ENCODE measurements at regions not wholly inside any gene's neighbourhood (a gene's known extent, or its start where the extent isn't known, plus 50 kb on each side); places are given as distances from the start of the nearest gene placed in this dataset.

DNA sequence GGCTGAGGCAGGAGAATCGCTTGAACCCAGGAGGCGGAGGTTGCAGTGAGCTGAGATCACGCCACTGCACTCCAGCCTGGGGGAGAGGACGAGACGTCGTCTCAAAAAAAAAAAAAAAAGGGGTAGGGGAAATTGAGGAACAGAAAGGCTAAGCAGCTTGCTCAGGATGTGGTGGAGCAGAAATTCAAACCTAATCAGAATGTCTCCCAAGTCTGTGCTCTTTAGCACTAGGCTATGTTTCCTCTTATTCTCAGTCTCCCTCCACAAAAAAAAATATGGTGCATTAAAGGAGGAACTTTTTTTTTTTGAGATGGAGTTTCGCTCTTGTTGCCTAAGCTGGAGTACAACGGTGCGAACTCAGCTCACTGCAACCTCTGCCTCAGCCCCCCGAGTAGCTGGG lies 114.2 kb downstream of the SLC16A1 start:
- TF ChIP-seq EZH2 (IDR thresholded peaks at IDR 0.05; ENCODE audit: low read length, missing control alignments) = no peak
- TF ChIP-seq, protein P1, sequence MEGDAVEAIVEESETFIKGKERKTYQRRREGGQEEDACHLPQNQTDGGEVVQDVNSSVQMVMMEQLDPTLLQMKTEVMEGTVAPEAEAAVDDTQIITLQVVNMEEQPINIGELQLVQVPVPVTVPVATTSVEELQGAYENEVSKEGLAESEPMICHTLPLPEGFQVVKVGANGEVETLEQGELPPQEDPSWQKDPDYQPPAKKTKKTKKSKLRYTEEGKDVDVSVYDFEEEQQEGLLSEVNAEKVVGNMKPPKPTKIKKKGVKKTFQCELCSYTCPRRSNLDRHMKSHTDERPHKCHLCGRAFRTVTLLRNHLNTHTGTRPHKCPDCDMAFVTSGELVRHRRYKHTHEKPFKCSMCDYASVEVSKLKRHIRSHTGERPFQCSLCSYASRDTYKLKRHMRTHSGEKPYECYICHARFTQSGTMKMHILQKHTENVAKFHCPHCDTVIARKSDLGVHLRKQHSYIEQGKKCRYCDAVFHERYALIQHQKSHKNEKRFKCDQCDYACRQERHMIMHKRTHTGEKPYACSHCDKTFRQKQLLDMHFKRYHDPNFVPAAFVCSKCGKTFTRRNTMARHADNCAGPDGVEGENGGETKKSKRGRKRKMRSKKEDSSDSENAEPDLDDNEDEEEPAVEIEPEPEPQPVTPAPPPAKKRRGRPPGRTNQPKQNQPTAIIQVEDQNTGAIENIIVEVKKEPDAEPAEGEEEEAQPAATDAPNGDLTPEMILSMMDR (conservative IDR thresholded peaks at IDR 0.05 in 1 of 2, IDR thresholded peaks at IDR 0.05 in 1 of 2; ENCODE audit: low read depth in 1 of 2, low read length in 2 of 2) = no peak
- H3K9me3 ChIP-seq (ENCODE audit: control insufficient read depth, insufficient read depth, low read depth, low read length) = no peaks in the 10 kb centered on the region
- no peak overlapping the region for H3K27ac ChIP-seq (ENCODE audit: insufficient read depth, low read length)
- no peak overlapping the region for H3K4me2 ChIP-seq (ENCODE audit: extremely low read depth, insufficient read depth, low read length)
- H3K4me3 ChIP-seq (replicated peaks in 1 of 4; ENCODE audit: control extremely low read depth in 1 of 4, insufficient read depth in 1 of 4, low read depth in 3 of 4, low read length in 4 of 4) = no peak overlapping the region
- H3K4me1 ChIP-seq (ENCODE audit: control insufficient read depth, extremely low read depth, insufficient read depth, low read length) = no peaks in the 10 kb centered on the region
- no peaks in the 10 kb centered on the region for H3K79me2 ChIP-seq (ENCODE audit: control insufficient read depth, insufficient read depth, low read length)
- H3K36me3 ChIP-seq (ENCODE audit: control insufficient read depth, insufficient read depth, low read length) = no peaks in the 10 kb centered on the region
- peaks cover 4% of the 10 kb centered on the region for H3K27me3 ChIP-seq (ENCODE audit: control insufficient read depth, insufficient read depth, low read length)
- no peak overlapping the region for H2AFZ ChIP-seq (ENCODE audit: low read length)
- no peak overlapping the region for H3K9ac ChIP-seq (ENCODE audit: insufficient read depth, low read length)
- no peak for DNase-seq (ENCODE audit: low read depth in 2 of 2)
- no peaks in the 10 kb centered on the region for H4K20me1 ChIP-seq (ENCODE audit: control insufficient read depth, extremely low read depth, insufficient read depth, low read length)

DNA sequence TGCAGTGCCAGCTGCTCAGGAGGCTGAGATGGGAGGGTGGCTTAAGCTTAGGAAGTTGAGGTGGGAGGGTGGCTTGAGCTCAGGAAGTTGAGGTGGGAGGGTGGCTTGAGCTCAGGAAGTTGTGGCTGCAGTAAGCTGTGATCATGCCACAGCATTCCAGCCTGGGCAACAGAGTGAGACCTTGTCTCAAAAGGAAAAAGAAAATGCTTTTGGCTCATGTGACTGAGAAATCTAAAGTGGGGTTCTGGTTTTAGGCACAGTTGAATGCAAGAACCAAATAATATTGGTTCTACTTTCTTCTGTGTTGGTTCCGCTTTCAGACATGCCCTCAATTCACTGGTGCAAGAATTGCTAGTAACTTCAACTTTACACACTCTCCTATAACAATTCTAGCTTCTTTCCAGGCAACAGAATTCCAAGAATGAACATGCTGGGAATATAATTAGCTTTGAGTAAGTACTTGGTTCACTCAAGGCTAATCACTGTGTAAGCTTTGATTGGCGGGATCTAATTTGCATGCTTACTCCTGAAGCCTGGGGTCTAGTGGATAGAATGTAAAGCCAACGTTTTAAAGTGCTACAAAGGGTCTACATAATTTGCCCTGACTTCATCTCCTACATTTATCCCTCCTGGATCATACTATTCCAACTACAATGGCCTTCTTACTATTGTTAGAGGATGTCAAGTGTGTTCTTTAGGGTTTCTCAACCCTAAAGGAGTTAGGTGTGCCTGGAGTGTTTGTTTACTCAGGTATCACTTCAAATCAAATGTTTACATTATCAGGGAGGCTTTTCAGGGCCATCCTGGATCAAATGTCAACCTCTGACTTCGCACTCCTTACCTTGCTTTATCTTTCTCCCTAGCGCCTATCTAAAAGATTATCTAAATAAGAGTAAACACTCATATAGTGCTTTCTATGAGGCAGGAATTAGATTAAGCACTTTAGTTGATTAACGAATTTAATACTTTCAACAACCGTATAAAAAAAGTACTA lies 115.1 kb downstream of the SLC16A1 start:
- H3K4me2 ChIP-seq (ENCODE audit: extremely low read depth, insufficient read depth, low read length) = no peak overlapping the region
- H3K9ac ChIP-seq (ENCODE audit: insufficient read depth, low read length) = no peak overlapping the region
- H4K20me1 ChIP-seq (ENCODE audit: control insufficient read depth, extremely low read depth, insufficient read depth, low read length) = no peaks in the 10 kb centered on the region
- H3K4me1 ChIP-seq (ENCODE audit: control insufficient read depth, extremely low read depth, insufficient read depth, low read length) = no peaks in the 10 kb centered on the region
- no peak overlapping the region for H2AFZ ChIP-seq (ENCODE audit: low read length)
- H3K27me3 ChIP-seq (ENCODE audit: control insufficient read depth, insufficient read depth, low read length) = peaks cover 4% of the 10 kb centered on the region
- no peaks in the 10 kb centered on the region for H3K36me3 ChIP-seq (ENCODE audit: control insufficient read depth, insufficient read depth, low read length)
- peak in 1 of 2 donors; percentile 25 for DNase-seq (ENCODE audit: low read depth in 2 of 2)
- TF ChIP-seq, protein P1 (conservative IDR thresholded peaks at IDR 0.05 in 1 of 2, IDR thresholded peaks at IDR 0.05 in 1 of 2; ENCODE audit: low read depth in 1 of 2, low read length in 2 of 2) = no peak
- no peak for TF ChIP-seq EZH2 (IDR thresholded peaks at IDR 0.05; ENCODE audit: low read length, missing control alignments)
- H3K27ac ChIP-seq (ENCODE audit: insufficient read depth, low read length) = no peak overlapping the region
- no peaks in the 10 kb centered on the region for H3K79me2 ChIP-seq (ENCODE audit: control insufficient read depth, insufficient read depth, low read length)
- no peaks in the 10 kb centered on the region for H3K9me3 ChIP-seq (ENCODE audit: control insufficient read depth, insufficient read depth, low read depth, low read length)
- no peak overlapping the region for H3K4me3 ChIP-seq (replicated peaks in 1 of 4; ENCODE audit: control extremely low read depth in 1 of 4, insufficient read depth in 1 of 4, low read depth in 3 of 4, low read length in 4 of 4)

DNA sequence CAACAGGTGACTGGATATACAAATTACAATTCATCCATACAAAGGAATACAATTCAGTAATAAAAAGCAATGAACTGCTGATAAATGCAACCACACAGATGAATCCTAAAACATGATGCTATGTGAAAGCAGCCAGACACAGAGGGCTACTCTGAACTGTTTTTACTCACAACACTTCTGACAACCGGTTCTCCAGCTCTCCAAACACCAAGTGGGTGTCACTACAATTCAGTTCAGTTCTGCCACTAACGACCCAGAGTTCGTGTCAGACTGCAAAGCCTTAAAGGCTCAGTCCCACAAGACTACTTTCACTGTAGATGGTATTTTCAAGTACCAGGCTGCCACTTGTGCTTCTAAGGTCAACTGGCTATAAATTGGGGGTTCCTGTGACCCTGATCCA lies 119.4 kb downstream of the SLC16A1 start:
- no peak for DNase-seq (ENCODE audit: low read depth in 2 of 2)
- H3K79me2 ChIP-seq (ENCODE audit: control insufficient read depth, insufficient read depth, low read length) = no peaks in the 10 kb centered on the region
- TF ChIP-seq EZH2 (IDR thresholded peaks at IDR 0.05; ENCODE audit: low read length, missing control alignments) = no peak
- TF ChIP-seq, protein P1 (conservative IDR thresholded peaks at IDR 0.05 in 1 of 2, IDR thresholded peaks at IDR 0.05 in 1 of 2; ENCODE audit: low read depth in 1 of 2, low read length in 2 of 2) = no peak
- no peaks in the 10 kb centered on the region for H3K36me3 ChIP-seq (ENCODE audit: control insufficient read depth, insufficient read depth, low read length)
- H3K9ac ChIP-seq (ENCODE audit: insufficient read depth, low read length) = no peak overlapping the region
- no peaks in the 10 kb centered on the region for H3K9me3 ChIP-seq (ENCODE audit: control insufficient read depth, insufficient read depth, low read depth, low read length)
- no peak overlapping the region for H3K27ac ChIP-seq (ENCODE audit: insufficient read depth, low read length)
- H3K4me1 ChIP-seq (ENCODE audit: control insufficient read depth, extremely low read depth, insufficient read depth, low read length) = no peaks in the 10 kb centered on the region
- no peak overlapping the region for H3K4me2 ChIP-seq (ENCODE audit: extremely low read depth, insufficient read depth, low read length)
- peaks cover 4% of the 10 kb centered on the region for H3K27me3 ChIP-seq (ENCODE audit: control insufficient read depth, insufficient read depth, low read length)
- H3K4me3 ChIP-seq (replicated peaks in 1 of 4; ENCODE audit: control extremely low read depth in 1 of 4, insufficient read depth in 1 of 4, low read depth in 3 of 4, low read length in 4 of 4) = no peak overlapping the region
- no peak overlapping the region for H2AFZ ChIP-seq (ENCODE audit: low read length)
- no peaks in the 10 kb centered on the region for H4K20me1 ChIP-seq (ENCODE audit: control insufficient read depth, extremely low read depth, insufficient read depth, low read length)
